Uterus (tissue), 3 donors: ENCODE measurements at regions not wholly inside any gene's neighbourhood (a gene's known extent, or its start where the extent isn't known, plus 50 kb on each side); places are given as distances from the start of the nearest gene placed in this dataset.

Source experiments
- DNase-seq, 2 donors: peaks; one replicate each; pipeline ENCODE4 v3.0.0-alpha.2; 2019 to 2020
- H3K27ac ChIP-seq, 2 donors: fragments of 200-600 bp; sonication (generic); 1 replicate in 1 of 2; 2 replicates in 1 of 2; pipeline ENCODE4 v1.5.1; 2016 to 2018
- H3K27me3 ChIP-seq, 2 donors: fragments of 200-600 bp; sonication (generic); one replicate each; pipeline ENCODE4 v1.5.1; 2018 to 2019; ENCODE audit warnings: control low read depth in 1 of 2
- H3K36me3 ChIP-seq, 2 donors: fragments of 200-600 bp; sonication (generic); one replicate each; pipeline ENCODE4 v1.5.1; 2019; ENCODE audit warnings: control low read depth in 1 of 2
- H3K4me1 ChIP-seq, 2 donors: fragments of 200-600 bp; sonication (generic); one replicate each; pipeline ENCODE4 v1.5.1; 2018 to 2019; ENCODE audit warnings: control low read depth in 1 of 2
- H3K4me3 ChIP-seq, 2 donors: fragments of 200-600 bp; sonication (generic); 1 replicate in 1 of 2; 2 replicates in 1 of 2; pipeline ENCODE4 v1.5.1; 2018 to 2019; ENCODE audit warnings: mild to moderate bottlenecking in 1 of 2
- H3K9me3 ChIP-seq, 2 donors: fragments of 200-600 bp; sonication (generic); one replicate each; pipeline ENCODE4 v1.5.1; 2019; ENCODE audit warnings: control low read depth in 1 of 2
- POLR2A ChIP-seq, 2 donors: fragments of 450-650 bp; IDR thresholded peaks; one replicate each; pipeline ENCODE4 v1.6.1; 2016; ENCODE audit warnings: antibody characterized with exemption in 2 of 2, mild to moderate bottlenecking in 1 of 2, moderate library complexity in 1 of 2
- intact Hi-C: fragments of 100-400 bp; cut with DNase I; formaldehyde crosslinking; loops from one replicate; pipeline ENCODE4 v1.15.1; 2023; ENCODE audit warnings: low total_unique reads
- TF ChIP-seq, protein P1 (sequence below), 4 experiments: fragments of 200-600 bp in 2 of 4; fragments of 450-650 bp in 2 of 4; sonication (generic) in 2 of 4; IDR thresholded peaks; one replicate each; pipeline ENCODE4 v1.5.1; 2016 to 2019; ENCODE audit warnings: antibody characterized with exemption in 4 of 4, mild to moderate bottlenecking in 2 of 4, moderate library complexity in 1 of 4
- donor health status: DM: yes; HTN: yes; CAD: no.

GRCh38 chr3:166809520-166809919 is 570.6 kb downstream of the ZBBX start:
- no peaks in the 10 kb centered on the region for H3K36me3 ChIP-seq
- intact Hi-C loops, result no loop called here

GRCh38 chr3:166788936-166789335 is 591.2 kb downstream of the ZBBX start:
- H3K9me3 ChIP-seq, result no peaks in the 10 kb centered on the region

More at GRCh38 chr3:166809520-166809919, 570.6 kb downstream of the ZBBX start:
- TF ChIP-seq POLR2A (IDR thresholded peaks at IDR 0.05), result no peak
- TF ChIP-seq, protein P1, sequence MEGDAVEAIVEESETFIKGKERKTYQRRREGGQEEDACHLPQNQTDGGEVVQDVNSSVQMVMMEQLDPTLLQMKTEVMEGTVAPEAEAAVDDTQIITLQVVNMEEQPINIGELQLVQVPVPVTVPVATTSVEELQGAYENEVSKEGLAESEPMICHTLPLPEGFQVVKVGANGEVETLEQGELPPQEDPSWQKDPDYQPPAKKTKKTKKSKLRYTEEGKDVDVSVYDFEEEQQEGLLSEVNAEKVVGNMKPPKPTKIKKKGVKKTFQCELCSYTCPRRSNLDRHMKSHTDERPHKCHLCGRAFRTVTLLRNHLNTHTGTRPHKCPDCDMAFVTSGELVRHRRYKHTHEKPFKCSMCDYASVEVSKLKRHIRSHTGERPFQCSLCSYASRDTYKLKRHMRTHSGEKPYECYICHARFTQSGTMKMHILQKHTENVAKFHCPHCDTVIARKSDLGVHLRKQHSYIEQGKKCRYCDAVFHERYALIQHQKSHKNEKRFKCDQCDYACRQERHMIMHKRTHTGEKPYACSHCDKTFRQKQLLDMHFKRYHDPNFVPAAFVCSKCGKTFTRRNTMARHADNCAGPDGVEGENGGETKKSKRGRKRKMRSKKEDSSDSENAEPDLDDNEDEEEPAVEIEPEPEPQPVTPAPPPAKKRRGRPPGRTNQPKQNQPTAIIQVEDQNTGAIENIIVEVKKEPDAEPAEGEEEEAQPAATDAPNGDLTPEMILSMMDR (IDR thresholded peaks at IDR 0.05), result no peak
- Histone ChIP-seq H3K9me3 (no peaks in the 10 kb centered on the region), H3K4me1 (no peaks in the 10 kb centered on the region), H3K4me3 (no peak overlapping the region), H3K27me3 (no peaks in the 10 kb centered on the region), H3K27ac (no peak overlapping the region)
- DNase-seq, result no peak

DNA sequence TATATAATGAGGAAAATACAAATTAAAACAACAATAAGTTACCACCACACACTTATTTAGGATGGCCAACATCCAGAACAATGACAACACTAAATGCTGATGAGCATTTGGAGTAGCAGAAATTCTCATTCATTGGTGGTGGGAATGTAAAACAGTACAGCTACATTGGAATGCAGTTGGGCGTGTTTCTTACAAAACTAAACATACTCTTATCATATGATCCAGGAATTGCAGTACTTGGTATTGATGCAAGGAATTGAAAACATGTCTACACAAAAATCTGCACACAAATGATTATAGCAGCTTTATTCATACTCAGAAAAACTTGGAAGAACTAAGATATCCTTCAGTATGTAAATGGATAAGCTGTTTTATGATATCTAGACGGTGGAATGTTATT is 594.2 kb downstream of the ZBBX start:
- no peak overlapping the region for H3K4me3 ChIP-seq
- H3K27ac ChIP-seq, result no peak overlapping the region
- H3K4me1 ChIP-seq, result no peaks in the 10 kb centered on the region
- no peaks in the 10 kb centered on the region for H3K27me3 ChIP-seq
- TF ChIP-seq, protein P1 (IDR thresholded peaks at IDR 0.05), result no peak
- TF ChIP-seq POLR2A (IDR thresholded peaks at IDR 0.05), result no peak
- H3K9me3 ChIP-seq, result no peaks in the 10 kb centered on the region
- no peaks in the 10 kb centered on the region for H3K36me3 ChIP-seq
- intact Hi-C loops, result no loop called here
- DNase-seq, result no peak

More at GRCh38 chr3:166788936-166789335, 591.2 kb downstream of the ZBBX start:
- Histone ChIP-seq H3K27me3 (no peaks in the 10 kb centered on the region), H3K4me3 (no peak overlapping the region), H3K4me1 (no peaks in the 10 kb centered on the region), H3K27ac (no peak overlapping the region), H3K36me3 (no peaks in the 10 kb centered on the region)
- DNase-seq, result no peak
- intact Hi-C loops, result no loop called here
- TF ChIP-seq POLR2A (IDR thresholded peaks at IDR 0.05), result no peak
- TF ChIP-seq, protein P1 (IDR thresholded peaks at IDR 0.05), result no peak

DNA sequence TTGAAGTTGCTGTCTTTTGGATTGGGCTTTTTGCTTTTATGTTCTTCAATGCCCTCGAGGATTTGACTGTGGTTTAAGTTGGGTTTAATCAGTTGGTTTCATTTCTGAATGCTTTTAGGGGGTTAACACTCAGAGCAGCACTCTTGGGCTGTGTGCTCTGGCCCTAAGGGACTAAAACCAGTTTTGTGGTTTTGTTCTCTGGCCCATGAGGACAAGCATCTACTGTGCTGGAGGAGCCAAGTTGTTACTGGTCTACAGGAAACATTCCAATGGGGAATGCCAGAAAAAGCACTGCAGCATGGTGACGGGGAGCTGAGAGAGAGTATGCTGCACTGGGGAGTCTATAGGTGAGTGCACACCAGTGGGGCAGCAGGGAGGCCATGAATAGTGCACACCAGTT is 596.9 kb downstream of the ZBBX start:
- Histone ChIP-seq H3K9me3 (no peaks in the 10 kb centered on the region), H3K4me3 (no peak overlapping the region), H3K27ac (no peak overlapping the region), H3K4me1 (no peaks in the 10 kb centered on the region), H3K27me3 (no peaks in the 10 kb centered on the region), H3K36me3 (no peaks in the 10 kb centered on the region)
- DNase-seq, result no peak
- TF ChIP-seq POLR2A (IDR thresholded peaks at IDR 0.05), result no peak
- TF ChIP-seq, protein P1 (IDR thresholded peaks at IDR 0.05), result no peak
- intact Hi-C loops, result no loop called here

- TF ChIP-seq, protein P1 (IDR thresholded peaks at IDR 0.05), result no peak
- TF ChIP-seq POLR2A (IDR thresholded peaks at IDR 0.05), result no peak
- Histone ChIP-seq H3K27me3 (no peaks in the 10 kb centered on the region), H3K36me3 (no peaks in the 10 kb centered on the region), H3K4me1 (no peaks in the 10 kb centered on the region), H3K27ac (no peak overlapping the region), H3K9me3 (no peaks in the 10 kb centered on the region), H3K4me3 (no peak overlapping the region)
- intact Hi-C loops, result no loop called here
- no peak for DNase-seq
These were observed 615.3 kb downstream of the ZBBX start for GRCh38 chr3:166764698-166765318.
